LNCAP (cell line): ENCODE measurements at regions not wholly inside any gene's neighbourhood (a gene's known extent, or its start where the extent isn't known, plus 50 kb on each side); places are given as distances from the start of the nearest gene placed in this dataset.

ENCODE experiments used
- TF ChIP-seq, protein P1 (sequence below): fragments of 450-650 bp; IDR thresholded peaks from 2 replicates; pipeline ENCODE4 v1.5.1; 2017; ENCODE audit warnings: mild to moderate bottlenecking

DNA sequence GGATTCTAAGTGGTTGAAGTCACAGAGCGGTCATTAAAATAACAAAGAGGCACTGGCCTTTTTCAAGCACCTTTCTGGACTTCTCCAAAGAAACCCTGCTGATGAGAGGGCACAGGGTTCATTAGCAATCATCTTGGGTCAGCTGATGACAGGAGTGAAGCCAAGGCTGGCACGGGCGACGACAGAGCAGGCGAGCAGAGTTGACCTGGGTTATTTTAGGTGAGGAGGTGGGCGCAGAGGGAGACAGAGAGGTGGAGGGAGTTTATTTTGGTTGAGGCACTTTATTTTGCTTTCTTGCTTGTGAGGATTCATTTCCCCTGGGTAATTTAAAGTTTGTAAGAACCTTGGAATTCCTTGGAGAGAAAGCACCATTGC is 57.9 kb downstream of the OLIG1 start:
- TF ChIP-seq, protein P1, sequence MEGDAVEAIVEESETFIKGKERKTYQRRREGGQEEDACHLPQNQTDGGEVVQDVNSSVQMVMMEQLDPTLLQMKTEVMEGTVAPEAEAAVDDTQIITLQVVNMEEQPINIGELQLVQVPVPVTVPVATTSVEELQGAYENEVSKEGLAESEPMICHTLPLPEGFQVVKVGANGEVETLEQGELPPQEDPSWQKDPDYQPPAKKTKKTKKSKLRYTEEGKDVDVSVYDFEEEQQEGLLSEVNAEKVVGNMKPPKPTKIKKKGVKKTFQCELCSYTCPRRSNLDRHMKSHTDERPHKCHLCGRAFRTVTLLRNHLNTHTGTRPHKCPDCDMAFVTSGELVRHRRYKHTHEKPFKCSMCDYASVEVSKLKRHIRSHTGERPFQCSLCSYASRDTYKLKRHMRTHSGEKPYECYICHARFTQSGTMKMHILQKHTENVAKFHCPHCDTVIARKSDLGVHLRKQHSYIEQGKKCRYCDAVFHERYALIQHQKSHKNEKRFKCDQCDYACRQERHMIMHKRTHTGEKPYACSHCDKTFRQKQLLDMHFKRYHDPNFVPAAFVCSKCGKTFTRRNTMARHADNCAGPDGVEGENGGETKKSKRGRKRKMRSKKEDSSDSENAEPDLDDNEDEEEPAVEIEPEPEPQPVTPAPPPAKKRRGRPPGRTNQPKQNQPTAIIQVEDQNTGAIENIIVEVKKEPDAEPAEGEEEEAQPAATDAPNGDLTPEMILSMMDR, result no peak

DNA sequence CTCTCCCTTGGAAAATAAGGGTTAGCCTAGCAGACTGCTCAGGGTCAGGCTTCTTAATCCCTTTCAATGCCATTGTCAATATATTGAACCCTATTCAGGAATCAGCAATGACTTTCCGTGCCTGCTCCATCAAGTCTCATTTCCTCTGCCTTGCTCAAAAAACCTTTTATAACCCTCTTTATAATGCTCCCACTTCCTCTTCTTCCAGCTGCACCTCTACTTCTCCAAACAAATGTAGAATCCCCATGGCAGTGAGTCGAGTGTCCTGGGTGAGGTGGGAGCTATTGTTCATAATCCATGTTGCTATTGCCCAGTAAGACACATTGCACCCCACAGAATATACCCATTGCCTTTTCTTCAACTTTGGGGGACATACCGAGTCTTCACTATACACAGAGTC is 58.6 kb downstream of the OLIG1 start:
- TF ChIP-seq, protein P1, result no peak

DNA sequence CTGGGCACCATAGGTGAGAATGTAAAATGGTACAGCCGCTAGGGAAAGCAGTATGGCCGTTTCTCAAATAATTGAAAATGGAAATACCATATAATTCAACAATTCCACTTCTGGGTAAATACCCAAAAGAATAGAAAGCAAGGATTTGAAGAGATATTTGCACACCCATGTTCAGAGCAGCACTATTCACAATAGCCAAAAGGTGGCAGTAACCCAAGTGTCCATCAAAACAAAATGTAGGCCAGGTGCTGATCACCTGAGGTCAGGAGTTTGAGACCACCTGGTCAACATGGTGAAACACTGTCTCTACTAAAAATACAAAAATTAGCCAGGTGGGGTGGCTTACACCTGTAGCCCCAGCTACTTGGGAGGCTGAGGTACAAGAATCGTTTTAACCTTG is 62.1 kb downstream of the OLIG1 start:
- TF ChIP-seq, protein P1, result peak; percentile 47; the same call in 1 of the 2 replicates

DNA sequence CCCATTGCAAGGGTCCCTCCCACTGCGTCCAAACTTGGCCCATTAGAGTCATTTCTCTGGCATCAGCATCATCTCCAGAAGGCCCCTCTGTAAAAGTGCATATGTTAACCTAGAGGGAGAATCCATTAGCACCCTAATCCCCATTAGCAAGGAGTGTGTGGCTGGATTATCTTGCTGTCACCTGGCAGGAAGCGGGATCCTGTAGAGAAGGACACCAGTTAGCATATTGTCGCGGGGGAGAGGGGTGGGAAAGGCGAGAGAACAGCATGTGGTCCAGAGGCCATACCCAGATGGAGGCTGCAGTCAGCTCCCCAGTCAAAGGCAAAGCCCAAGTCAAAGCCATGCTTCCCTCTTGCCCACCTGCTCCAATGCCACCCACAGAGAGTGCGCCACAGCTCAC is 64.0 kb downstream of the OLIG1 start:
- TF ChIP-seq, protein P1, result no peak

DNA sequence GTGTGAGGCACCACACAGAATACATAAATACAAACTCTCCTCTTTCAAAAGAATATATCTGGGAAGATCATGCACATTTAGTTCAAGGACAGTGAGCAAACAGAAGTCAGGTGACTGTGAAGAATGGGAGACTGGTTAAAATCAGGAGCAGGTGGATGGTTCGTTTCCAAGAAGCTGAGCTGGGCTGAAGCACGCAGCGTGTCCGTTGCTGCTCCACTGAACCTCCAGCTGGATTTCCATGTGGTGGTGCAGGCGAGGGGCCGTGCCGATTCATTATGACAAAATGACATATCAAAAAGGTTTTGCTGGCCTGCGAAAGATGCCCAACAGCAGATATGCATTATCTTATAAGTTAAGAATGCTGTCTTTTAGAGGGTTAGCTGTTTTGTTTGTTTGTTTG is 66.0 kb downstream of the OLIG1 start:
- TF ChIP-seq, protein P1, result no peak

DNA sequence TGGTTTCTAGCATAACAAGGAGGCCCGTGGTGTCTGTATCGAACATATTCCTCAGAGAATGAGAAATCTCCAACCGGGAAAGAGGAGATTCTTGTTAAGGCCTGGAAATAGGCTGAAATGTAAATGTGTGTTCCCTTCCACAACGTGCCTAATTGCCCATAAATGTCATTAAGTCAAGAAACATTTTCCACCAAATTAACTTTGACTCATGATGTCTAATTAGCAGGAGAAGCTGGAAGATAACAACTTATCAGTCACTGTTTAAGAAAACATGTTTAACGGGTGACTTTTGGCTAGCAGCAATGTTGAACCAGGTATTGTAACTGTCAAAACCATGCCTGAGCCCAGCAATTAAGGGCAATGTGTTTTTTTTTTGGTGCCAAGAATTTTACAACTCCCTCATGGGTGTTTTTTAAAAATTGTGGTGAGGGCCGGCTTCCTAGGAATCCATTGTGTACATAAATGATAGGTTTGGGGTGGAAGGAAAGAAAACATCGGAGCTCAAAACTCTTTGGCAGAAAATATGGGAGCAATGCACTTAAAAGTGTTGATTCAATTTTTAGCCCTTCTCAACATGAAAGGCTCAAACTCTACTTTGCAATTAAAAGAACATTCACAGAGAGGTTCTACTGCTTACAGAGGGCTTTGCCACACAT is 67.0 kb downstream of the OLIG1 start:
- TF ChIP-seq, protein P1, result no peak

DNA sequence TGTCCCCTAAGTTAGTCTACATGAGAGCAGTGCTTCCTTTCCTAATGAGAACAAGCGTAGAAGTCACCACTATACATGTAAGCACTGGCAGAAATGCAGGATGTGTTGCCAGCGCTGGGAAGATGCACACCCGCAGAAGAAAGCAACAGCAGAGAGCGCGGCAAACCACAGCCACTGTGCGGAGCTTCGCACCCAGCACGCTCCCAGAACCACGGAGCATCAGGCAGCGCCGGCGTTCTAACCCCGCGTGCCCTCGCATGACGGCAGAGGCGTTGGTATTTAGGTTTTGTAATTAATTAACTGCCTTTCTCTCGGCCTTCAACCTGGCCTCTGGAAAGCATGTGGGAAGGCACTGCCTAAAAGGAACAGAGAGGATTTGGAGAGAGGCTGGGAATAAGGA is 69.1 kb downstream of the OLIG1 start:
- TF ChIP-seq, protein P1, result no peak

DNA sequence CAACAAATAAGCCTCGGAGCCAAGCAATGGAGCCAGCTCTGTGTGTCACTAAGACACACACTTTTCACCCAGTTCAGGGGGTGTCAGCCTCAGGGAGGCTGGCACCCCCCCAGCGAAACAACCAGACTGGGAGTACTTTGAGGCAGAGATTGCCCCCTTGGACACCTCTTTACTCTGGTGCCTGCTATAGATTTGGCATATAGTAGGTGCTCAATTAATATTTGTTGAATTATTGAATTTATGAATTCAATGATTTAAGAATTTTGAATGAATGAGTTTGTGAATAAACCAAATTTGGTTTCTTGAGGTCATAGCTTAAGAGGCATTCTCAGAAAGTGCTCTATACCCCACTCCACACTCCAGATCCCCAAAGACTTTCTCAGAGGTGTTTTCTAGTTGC is 70.3 kb downstream of the OLIG1 start:
- TF ChIP-seq, protein P1, result no peak
